HepG2 (cell line): ENCODE measurements at regions not wholly inside any gene's neighbourhood (a gene's known extent, or its start where the extent isn't known, plus 50 kb on each side); places are given as distances from the start of the nearest gene placed in this dataset.

Experiments
- CEBPZ ChIP-seq: IDR thresholded peaks from 2 replicates; pipeline ENCODE4 v1.6.1; 2012; ENCODE audit warnings: low read length, improper control_type of control experiment
- CTCF ChIP-seq: sonication (generic); formaldehyde crosslinking; IDR thresholded peaks from 2 replicates; pipeline ENCODE4 v1.5.0; 2020; ENCODE audit warnings: mild to moderate bottlenecking, missing genetic modification reagents, moderate library complexity

GRCh38 chr4:81963015-81963762 is 410.6 kb downstream of the HNRNPD start:
- TF ChIP-seq CTCF (CRISPR knock-in tag) (no peak), CEBPZ (no peak)
